Naive B cell (primary cell): ENCODE measurements at regions not wholly inside any gene's neighbourhood (a gene's known extent, or its start where the extent isn't known, plus 50 kb on each side); places are given as distances from the start of the nearest gene placed in this dataset.
A peak's percentile ranks its signal among the peaks of the same experiment; 100 is the strongest.

Source experiments
- ATAC-seq, 2 donors: fragments of 150-1000 bp; cut with Tn5 transposase; 2 replicates each; pipeline ENCODE4 v1.10.0; 2021; ENCODE audit warnings: low read depth in 2 of 2, mild to moderate bottlenecking in 2 of 2, moderate library complexity in 2 of 2
- DNase-seq: peaks from one replicate; pipeline ENCODE4 v3.0.0; 2022
- H3K27ac Mint-ChIP-seq, 6 donors: one replicate each; pipeline ENCODE4 v1.8.0; 2020 to 2022; ENCODE audit warnings: mild to moderate bottlenecking in 6 of 6, mixed read lengths in 6 of 6, moderate library complexity in 5 of 6, inconsistent platforms in 2 of 6
- H3K27me3 Mint-ChIP-seq, 3 donors: one replicate each; pipeline ENCODE4 v1.8.0; 2021 to 2022; ENCODE audit warnings: mixed read lengths in 3 of 3, mild to moderate bottlenecking in 1 of 3
- H3K36me3 Mint-ChIP-seq, 2 donors: one replicate each; pipeline ENCODE4 v1.8.0; 2020 to 2022; ENCODE audit warnings: mixed read lengths in 2 of 2, inconsistent platforms in 1 of 2, mild to moderate bottlenecking in 1 of 2
- H3K4me1 Mint-ChIP-seq, 3 donors: one replicate each; pipeline ENCODE4 v1.8.0; 2020 to 2022; ENCODE audit warnings: mixed read lengths in 3 of 3, inconsistent platforms in 1 of 3, mild to moderate bottlenecking in 1 of 3, moderate library complexity in 1 of 3
- H3K4me3 Mint-ChIP-seq, 8 donors: one replicate each; pipeline ENCODE4 v1.8.0; 2020 to 2022; ENCODE audit warnings: mild to moderate bottlenecking in 8 of 8, mixed read lengths in 8 of 8, moderate library complexity in 8 of 8, inconsistent platforms in 2 of 8
- H3K9me3 Mint-ChIP-seq, 7 donors: one replicate each; pipeline ENCODE4 v1.8.0; 2020 to 2022; ENCODE audit warnings: mixed read lengths in 7 of 7, mild to moderate bottlenecking in 5 of 7, inconsistent platforms in 2 of 7, moderate library complexity in 1 of 7

GRCh38 chr2:118604371-118604770 is 243.1 kb downstream of the EN1 start:
- H3K27ac Mint-ChIP-seq = no peak overlapping the region
- H3K4me1 Mint-ChIP-seq = no peaks in the 10 kb centered on the region
- peaks cover 0 to 33% (median 7%) of the 10 kb centered on the region in 7 donors for H3K9me3 Mint-ChIP-seq
- H3K4me3 Mint-ChIP-seq = no peak overlapping the region
- H3K27me3 Mint-ChIP-seq = peaks cover 0 to 6% (median 0%) of the 10 kb centered on the region in 3 donors
- DNase-seq (no peak), ATAC-seq (no peak)
- no peaks in the 10 kb centered on the region for H3K36me3 Mint-ChIP-seq

GRCh38 chr2:118599141-118599540 is 248.3 kb downstream of the EN1 start:
- Mint-ChIP-seq H3K9me3 (peaks cover 3 to 49% (median 15%) of the 10 kb centered on the region in 7 donors), H3K36me3 (no peaks in the 10 kb centered on the region), H3K27ac (no peak overlapping the region), H3K4me3 (no peak overlapping the region), H3K4me1 (no peaks in the 10 kb centered on the region), H3K27me3 (peaks cover 0 to 3% (median 0%) of the 10 kb centered on the region in 3 donors)
- no peak for ATAC-seq
- no peak for DNase-seq

DNA sequence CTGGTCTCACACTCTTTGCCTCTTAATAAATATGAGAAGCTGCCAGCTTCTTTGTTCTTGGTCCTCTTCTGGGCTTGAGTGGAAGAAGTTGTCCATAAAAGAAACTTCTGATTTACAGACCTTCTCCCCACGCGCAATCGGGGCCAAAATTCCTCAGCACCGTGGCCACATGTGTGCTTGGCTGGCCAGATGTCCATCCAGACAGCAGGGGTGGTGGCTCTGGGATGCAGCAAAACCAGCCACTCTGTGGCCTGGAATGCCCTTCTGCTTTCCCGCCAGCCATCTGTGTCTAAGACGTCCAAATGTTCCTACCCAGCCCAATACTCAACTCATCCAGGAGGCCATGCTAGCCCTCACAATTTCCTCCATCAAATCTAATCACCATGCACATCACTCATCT is 250.8 kb downstream of the EN1 start:
- H3K36me3 Mint-ChIP-seq = no peaks in the 10 kb centered on the region
- no peaks in the 10 kb centered on the region for H3K4me1 Mint-ChIP-seq
- peaks cover 3 to 32% (median 10%) of the 10 kb centered on the region in 7 donors for H3K9me3 Mint-ChIP-seq
- DNase-seq = no peak
- no peak overlapping the region for H3K4me3 Mint-ChIP-seq
- H3K27me3 Mint-ChIP-seq = peaks cover 0 to 3% (median 0%) of the 10 kb centered on the region in 3 donors
- peak overlapping the region in 1 of 6 donors; percentile 57 for H3K27ac Mint-ChIP-seq
- ATAC-seq = no peak

GRCh38 chr2:118593257-118593656 is 254.2 kb downstream of the EN1 start:
- H3K27me3 Mint-ChIP-seq = peaks cover 0 to 6% (median 0%) of the 10 kb centered on the region in 3 donors
- no peak for DNase-seq
- H3K27ac Mint-ChIP-seq = no peak overlapping the region
- H3K9me3 Mint-ChIP-seq = peaks cover 0 to 22% (median 5%) of the 10 kb centered on the region in 7 donors
- no peaks in the 10 kb centered on the region for H3K4me1 Mint-ChIP-seq
- ATAC-seq = no peak
- H3K36me3 Mint-ChIP-seq = no peaks in the 10 kb centered on the region
- no peak overlapping the region for H3K4me3 Mint-ChIP-seq

GRCh38 chr2:118591223-118591622 is 256.2 kb downstream of the EN1 start:
- Mint-ChIP-seq H3K36me3 (no peaks in the 10 kb centered on the region), H3K27me3 (peaks cover 0 to 14% (median 5%) of the 10 kb centered on the region in 3 donors), H3K27ac (no peak overlapping the region), H3K4me3 (no peak overlapping the region), H3K9me3 (peaks cover 0 to 15% (median 3%) of the 10 kb centered on the region in 7 donors), H3K4me1 (no peaks in the 10 kb centered on the region)
- no peak for ATAC-seq
- no peak for DNase-seq

GRCh38 chr2:118589721-118590120 is 257.7 kb downstream of the EN1 start:
- H3K4me3 Mint-ChIP-seq = no peak overlapping the region
- peaks cover 0 to 14% (median 0%) of the 10 kb centered on the region in 7 donors for H3K9me3 Mint-ChIP-seq
- no peaks in the 10 kb centered on the region for H3K4me1 Mint-ChIP-seq
- H3K27ac Mint-ChIP-seq = no peak overlapping the region
- H3K27me3 Mint-ChIP-seq = peaks cover 0 to 14% (median 6%) of the 10 kb centered on the region in 3 donors
- H3K36me3 Mint-ChIP-seq = no peaks in the 10 kb centered on the region
- no peak for DNase-seq
- no peak for ATAC-seq

DNA sequence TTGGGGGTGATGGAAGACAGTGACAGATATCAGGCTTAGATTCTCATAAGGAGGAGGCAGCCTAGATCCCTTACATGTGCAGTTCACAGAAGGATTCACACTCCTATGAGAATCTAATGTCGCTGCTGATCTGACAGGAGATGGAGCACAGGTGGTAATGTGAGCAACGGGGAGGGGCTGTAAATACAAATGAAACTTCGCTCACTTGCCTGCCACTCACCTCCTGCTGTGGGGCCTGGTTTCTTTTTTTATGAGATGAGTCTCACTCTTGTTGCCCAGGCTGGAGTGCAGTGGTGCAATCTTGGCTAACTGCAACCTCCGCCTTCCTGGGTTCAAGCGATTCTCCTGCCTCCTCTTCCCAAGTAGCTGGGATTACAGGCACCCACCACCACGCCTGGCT is 258.6 kb downstream of the EN1 start:
- no peak overlapping the region for H3K4me3 Mint-ChIP-seq
- peaks cover 0 to 14% (median 0%) of the 10 kb centered on the region in 7 donors for H3K9me3 Mint-ChIP-seq
- DNase-seq = no peak
- peaks cover 0 to 14% (median 6%) of the 10 kb centered on the region in 3 donors for H3K27me3 Mint-ChIP-seq
- no peaks in the 10 kb centered on the region for H3K4me1 Mint-ChIP-seq
- H3K27ac Mint-ChIP-seq = no peak overlapping the region
- no peaks in the 10 kb centered on the region for H3K36me3 Mint-ChIP-seq
- ATAC-seq = no peak

- Mint-ChIP-seq H3K27ac (no peak overlapping the region), H3K4me3 (no peak overlapping the region), H3K27me3 (peaks cover 6 to 15% (median 6%) of the 10 kb centered on the region in 3 donors), H3K9me3 (peaks cover 2 to 8% (median 3%) of the 10 kb centered on the region in 7 donors), H3K36me3 (no peaks in the 10 kb centered on the region), H3K4me1 (no peaks in the 10 kb centered on the region)
- ATAC-seq (no peak), DNase-seq (no peak)
Observed at GRCh38 chr2:118586312-118586711, 261.1 kb downstream of the EN1 start.

DNA sequence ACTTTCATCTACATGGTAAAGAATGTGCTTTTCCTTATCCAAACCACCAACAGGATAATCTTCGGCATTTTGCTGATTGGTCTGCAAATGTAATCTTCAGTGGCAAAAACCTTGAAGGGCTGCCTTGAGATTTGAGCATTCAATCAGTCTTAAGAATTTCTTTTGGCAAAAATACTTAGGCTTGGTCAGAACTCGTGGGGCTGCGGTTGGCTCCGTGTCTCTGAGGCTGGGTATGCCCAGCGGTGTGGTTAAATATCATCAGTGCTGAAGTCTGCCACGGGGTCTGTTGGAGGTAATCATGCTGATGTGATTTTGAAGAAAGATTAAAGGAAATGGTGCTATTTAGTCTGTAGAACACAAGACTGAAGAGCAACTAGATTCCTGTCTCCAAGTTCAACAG is 262.6 kb downstream of the EN1 start:
- H3K9me3 Mint-ChIP-seq = peaks cover 2 to 8% (median 3%) of the 10 kb centered on the region in 7 donors
- peaks cover 6 to 15% (median 6%) of the 10 kb centered on the region in 3 donors for H3K27me3 Mint-ChIP-seq
- H3K27ac Mint-ChIP-seq = no peak overlapping the region
- DNase-seq = no peak
- no peak overlapping the region for H3K4me3 Mint-ChIP-seq
- no peaks in the 10 kb centered on the region for H3K4me1 Mint-ChIP-seq
- ATAC-seq = no peak
- H3K36me3 Mint-ChIP-seq = no peaks in the 10 kb centered on the region

GRCh38 chr2:118584062-118584749 is 263.2 kb downstream of the EN1 start:
- Mint-ChIP-seq H3K27ac (no peak overlapping the region), H3K36me3 (no peaks in the 10 kb centered on the region), H3K27me3 (peaks cover 6 to 15% (median 6%) of the 10 kb centered on the region in 3 donors), H3K9me3 (peaks cover 2 to 8% (median 3%) of the 10 kb centered on the region in 7 donors), H3K4me3 (no peak overlapping the region), H3K4me1 (no peaks in the 10 kb centered on the region)
- DNase-seq = no peak
- ATAC-seq = no peak

DNA sequence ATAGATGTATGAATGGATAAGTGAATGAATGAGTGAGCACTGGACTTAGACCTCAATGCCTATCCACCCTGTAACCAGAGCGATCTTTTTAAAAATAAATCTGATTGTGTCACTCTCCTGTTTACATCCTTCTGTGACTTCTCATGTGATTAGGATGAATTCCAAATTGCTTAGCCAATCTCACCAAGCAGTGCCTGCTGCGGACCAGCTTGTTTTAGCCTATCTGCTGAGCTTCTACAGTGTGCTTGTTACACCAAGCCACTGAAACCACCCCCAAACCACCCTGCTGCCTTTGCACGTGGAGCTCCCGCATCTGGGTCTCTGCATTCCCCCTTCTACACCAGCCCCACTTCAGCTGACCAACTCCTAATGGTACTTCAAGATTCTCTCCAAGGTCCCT is 265.4 kb downstream of the EN1 start:
- H3K36me3 Mint-ChIP-seq = no peaks in the 10 kb centered on the region
- DNase-seq (no peak), ATAC-seq (no peak)
- H3K4me1 Mint-ChIP-seq = no peaks in the 10 kb centered on the region
- peak overlapping the region in 1 of 8 donors; percentile 48 for H3K4me3 Mint-ChIP-seq
- peaks cover 2 to 7% (median 3%) of the 10 kb centered on the region in 7 donors for H3K9me3 Mint-ChIP-seq
- no peak overlapping the region for H3K27ac Mint-ChIP-seq
- H3K27me3 Mint-ChIP-seq = peaks cover 6 to 11% (median 8%) of the 10 kb centered on the region in 3 donors

GRCh38 chr2:118580651-118581050 is 266.8 kb downstream of the EN1 start:
- DNase-seq (no peak), ATAC-seq (no peak)
- Mint-ChIP-seq H3K36me3 (no peaks in the 10 kb centered on the region), H3K27ac (no peak overlapping the region), H3K9me3 (peaks cover 0 to 4% (median 2%) of the 10 kb centered on the region in 7 donors), H3K27me3 (peaks cover 5 to 11% (median 5%) of the 10 kb centered on the region in 3 donors), H3K4me3 (no peak overlapping the region), H3K4me1 (no peaks in the 10 kb centered on the region)

GRCh38 chr2:118580107-118580506 is 267.3 kb downstream of the EN1 start:
- H3K27ac Mint-ChIP-seq = no peak overlapping the region

GRCh38 chr2:118577202-118577601 is 270.2 kb downstream of the EN1 start:
- no peak for DNase-seq
- no peak for ATAC-seq
- Mint-ChIP-seq H3K9me3 (peaks cover 0 to 4% (median 0%) of the 10 kb centered on the region in 7 donors), H3K36me3 (no peaks in the 10 kb centered on the region), H3K27ac (no peak overlapping the region), H3K4me3 (no peak overlapping the region), H3K27me3 (peaks cover 5 to 17% (median 16%) of the 10 kb centered on the region in 3 donors), H3K4me1 (no peaks in the 10 kb centered on the region)

More at GRCh38 chr2:118580107-118580506, 267.3 kb downstream of the EN1 start:
- DNase-seq (no peak), ATAC-seq (no peak)
- H3K27me3 Mint-ChIP-seq = peaks cover 5 to 16% (median 10%) of the 10 kb centered on the region in 3 donors
- no peaks in the 10 kb centered on the region for H3K36me3 Mint-ChIP-seq
- H3K9me3 Mint-ChIP-seq = peaks cover 0 to 4% (median 2%) of the 10 kb centered on the region in 7 donors
- H3K4me1 Mint-ChIP-seq = no peaks in the 10 kb centered on the region
- no peak overlapping the region for H3K4me3 Mint-ChIP-seq
